GM12892 (cell line): ENCODE measurements at regions not wholly inside any gene's neighbourhood (a gene's known extent, or its start where the extent isn't known, plus 50 kb on each side); places are given as distances from the start of the nearest gene placed in this dataset.
A peak's percentile ranks its signal among the peaks of the same experiment; 100 is the strongest.

ENCODE experiments used
- DNase-seq: peaks from one replicate; pipeline ENCODE4 v3.0.0; 2011; ENCODE audit not compliant: insufficient read length
- FAIRE-seq: peaks from 2 replicates; lab custom pipeline; 2011; peaks lifted over from hg19 to GRCh38; lab: Jason Lieb, UNC
- POLR2A ChIP-seq: IDR thresholded peaks from 2 replicates; pipeline ENCODE4 v1.6.1; 2011; ENCODE audit warnings: low read depth, low read length, control low read depth
- POLR2AphosphoS5 ChIP-seq: IDR thresholded peaks from 2 replicates; pipeline ENCODE4 v1.6.1; 2011; ENCODE audit warnings: low read depth, low read length, control low read depth
- TAF1 ChIP-seq: IDR thresholded peaks from 2 replicates; pipeline ENCODE4 v1.6.1; 2011; ENCODE audit warnings: low read depth, mild to moderate bottlenecking, control low read depth, low read length, borderline replicate concordance

- no peak for FAIRE-seq
- DNase-seq = no peak
- TF ChIP-seq POLR2A (no peak), POLR2AphosphoS5 (no peak), TAF1 (no peak)
Measured at GRCh38 chr2:136433261-136433660, 315.3 kb upstream of the CXCR4 start.

- DNase-seq = no peak
- FAIRE-seq = no peak
- TF ChIP-seq TAF1 (no peak), POLR2AphosphoS5 (no peak), POLR2A (no peak)
Measured at GRCh38 chr2:136424112-136424511, 306.2 kb upstream of the CXCR4 start.

DNA sequence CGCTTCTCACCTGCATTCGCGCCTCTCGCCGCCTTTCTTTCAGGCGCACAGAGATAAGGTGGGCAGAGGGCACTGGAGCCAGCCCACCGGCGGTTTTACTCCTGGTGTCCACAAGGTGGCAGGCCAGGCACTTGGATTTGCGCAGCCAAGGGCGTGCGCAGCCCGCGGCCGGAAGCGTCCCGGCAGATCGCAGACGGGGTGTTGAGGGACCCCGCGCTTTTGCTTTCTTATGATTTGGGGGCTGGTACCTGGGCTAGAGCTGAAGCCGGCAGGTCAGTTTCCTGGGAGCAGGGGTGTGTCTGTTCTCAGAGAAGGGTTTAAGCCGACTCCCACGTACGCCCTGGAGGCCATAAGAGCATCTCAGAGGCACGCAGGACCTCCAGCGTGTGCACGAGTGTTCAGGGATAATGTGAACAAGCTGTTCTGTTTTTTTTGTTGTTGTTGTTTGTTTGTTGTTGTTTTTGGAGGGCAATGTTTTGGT lies 305.6 kb upstream of the CXCR4 start:
- TF ChIP-seq TAF1 (no peak), POLR2A (no peak), POLR2AphosphoS5 (no peak)

GRCh38 chr2:136422512-136422911 lies 304.6 kb upstream of the CXCR4 start:
- no peak for FAIRE-seq
- no peak for DNase-seq
- no peak for TF ChIP-seq POLR2AphosphoS5
- no peak for TF ChIP-seq TAF1
- no peak for TF ChIP-seq POLR2A

More for the DNA sequence above, 305.6 kb upstream of the CXCR4 start:
- FAIRE-seq (peak; percentile 94), DNase-seq (peak; percentile 56)

GRCh38 chr2:136420346-136420745 lies 302.4 kb upstream of the CXCR4 start:
- DNase-seq (no peak), FAIRE-seq (no peak)
- no peak for TF ChIP-seq TAF1
- TF ChIP-seq POLR2AphosphoS5 = no peak
- TF ChIP-seq POLR2A = no peak

DNA sequence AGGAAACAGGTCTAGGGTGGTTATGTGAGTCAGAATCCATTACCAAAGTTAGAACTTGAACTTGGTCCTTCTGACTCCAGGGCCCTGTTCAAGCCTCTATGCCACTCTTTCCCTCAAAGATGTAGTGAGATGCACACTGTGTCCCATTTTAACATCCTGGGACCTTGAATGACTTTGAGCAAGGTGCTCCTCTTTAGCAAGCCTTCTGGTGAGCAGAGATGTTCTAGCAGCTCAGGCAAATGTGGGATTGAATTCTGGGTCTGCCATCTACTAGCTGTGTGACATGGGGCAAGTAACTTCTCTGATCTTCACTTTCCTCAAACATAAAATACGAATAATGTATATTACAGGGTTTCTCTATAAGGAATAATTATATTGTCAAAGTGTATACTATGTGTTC lies 294.0 kb upstream of the CXCR4 start:
- TF ChIP-seq POLR2AphosphoS5 (no peak), TAF1 (no peak), POLR2A (no peak)
- DNase-seq (no peak), FAIRE-seq (no peak)

DNA sequence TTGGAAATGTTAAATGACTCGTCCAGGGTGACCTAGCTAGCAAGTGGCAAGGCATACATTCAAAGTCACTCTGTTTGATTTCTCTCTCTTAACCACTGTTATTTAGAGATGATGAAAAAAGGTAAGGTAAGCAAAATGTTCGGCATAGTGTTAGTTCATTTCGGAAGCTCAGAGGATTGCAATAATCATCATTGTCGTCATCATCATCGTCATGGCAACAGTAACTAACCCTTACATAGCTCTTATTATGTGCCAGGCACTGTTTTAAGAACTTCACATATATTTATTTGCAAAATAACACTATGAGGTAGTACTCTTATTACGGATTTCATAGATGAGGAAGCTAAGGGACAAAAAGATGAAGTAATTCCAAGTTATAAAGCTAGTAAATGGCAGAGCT lies 292.7 kb upstream of the CXCR4 start:
- no peak for TF ChIP-seq POLR2A
- no peak for TF ChIP-seq POLR2AphosphoS5
- TF ChIP-seq TAF1 = no peak
- FAIRE-seq (no peak), DNase-seq (no peak)

- TF ChIP-seq POLR2AphosphoS5 = no peak
- TF ChIP-seq POLR2A = no peak
- no peak for TF ChIP-seq TAF1
- FAIRE-seq (no peak), DNase-seq (no peak)
Measured at GRCh38 chr2:136408795-136409194, 290.8 kb upstream of the CXCR4 start.

- no peak for FAIRE-seq
- no peak for TF ChIP-seq TAF1
- TF ChIP-seq POLR2A = no peak
- no peak for TF ChIP-seq POLR2AphosphoS5
Measured at GRCh38 chr2:136407952-136408318, 290.0 kb upstream of the CXCR4 start.

GRCh38 chr2:136407117-136407951 lies 289.4 kb upstream of the CXCR4 start:
- FAIRE-seq (no peak), DNase-seq (no peak)
- no peak for TF ChIP-seq POLR2AphosphoS5
- TF ChIP-seq TAF1 = no peak
- no peak for TF ChIP-seq POLR2A

More at GRCh38 chr2:136407952-136408318, 290.0 kb upstream of the CXCR4 start:
- no peak for DNase-seq

- FAIRE-seq (no peak), DNase-seq (no peak)
- TF ChIP-seq POLR2AphosphoS5 = no peak
- no peak for TF ChIP-seq POLR2A
Measured at GRCh38 chr2:136404925-136405324, 287.0 kb upstream of the CXCR4 start.

- TF ChIP-seq TAF1 (no peak), POLR2A (no peak), POLR2AphosphoS5 (no peak)
- no peak for FAIRE-seq
Measured at GRCh38 chr2:136404176-136404575, 286.2 kb upstream of the CXCR4 start.

GRCh38 chr2:136402281-136402680 lies 284.3 kb upstream of the CXCR4 start:
- FAIRE-seq (no peak), DNase-seq (no peak)
- TF ChIP-seq TAF1 (no peak), POLR2AphosphoS5 (no peak), POLR2A (no peak)

More at GRCh38 chr2:136404176-136404575, 286.2 kb upstream of the CXCR4 start:
- no peak for DNase-seq
